VCaP (cell line): ENCODE measurements at regions not wholly inside any gene's neighbourhood (a gene's known extent, or its start where the extent isn't known, plus 50 kb on each side); places are given as distances from the start of the nearest gene placed in this dataset.
A peak's percentile ranks its signal among the peaks of the same experiment; 100 is the strongest.

Experiments
- H3K27ac ChIP-seq: fragments of 450-650 bp; 2 replicates; pipeline ENCODE4 v1.5.1; 2017
- CTCF ChIP-seq: fragments of 450-650 bp; conservative IDR thresholded peaks from 2 replicates; pipeline ENCODE4 v1.5.1; 2017; ENCODE audit warnings: mild to moderate bottlenecking, moderate library complexity

GRCh38 chr3:197354568-197355001 lies 56.2 kb upstream of the DLG1 start:
- no peak for TF ChIP-seq CTCF
- peak overlapping the region; percentile 15; the same call in 1 of the 2 replicates for H3K27ac ChIP-seq

GRCh38 chr3:197353867-197354567 lies 55.6 kb upstream of the DLG1 start:
- 0 out of 2 replicates have a peak overlapping the region, but pooled peaks have one; percentile 15 for H3K27ac ChIP-seq
- TF ChIP-seq CTCF: no peak

- TF ChIP-seq CTCF: no peak
- no peak overlapping the region for H3K27ac ChIP-seq
Measured at GRCh38 chr3:197353001-197353866, 54.8 kb upstream of the DLG1 start.

GRCh38 chr3:197352382-197352781 lies 54.0 kb upstream of the DLG1 start:
- H3K27ac ChIP-seq: no peak overlapping the region
- TF ChIP-seq CTCF: no peak

GRCh38 chr3:197350446-197350845 lies 52.0 kb upstream of the DLG1 start:
- no peak overlapping the region for H3K27ac ChIP-seq
- TF ChIP-seq CTCF: no peak

- H3K27ac ChIP-seq: no peak overlapping the region
- TF ChIP-seq CTCF: no peak
Measured at GRCh38 chr3:197349368-197349767, 51.0 kb upstream of the DLG1 start.
